GM19455 (cell line): ENCODE measurements at regions not wholly inside any gene's neighbourhood (a gene's known extent, or its start where the extent isn't known, plus 50 kb on each side); places are given as distances from the start of the nearest gene placed in this dataset.

Source experiments
- ATAC-seq: cut with Tn5 transposase; IDR thresholded peaks from one replicate; pipeline ENCODE4 v1.9.1; 2021; ENCODE audit not compliant: unreplicated experiment

GRCh38 chr11:131295986-131296385 is 74.4 kb upstream of the NTM start:
- ATAC-seq, result no peak

- ATAC-seq, result no peak
These were observed 73.0 kb upstream of the NTM start for GRCh38 chr11:131297441-131297840.

- no peak for ATAC-seq
These were observed 70.6 kb upstream of the NTM start for GRCh38 chr11:131299598-131300438.

- ATAC-seq, result no peak
These were observed 70.0 kb upstream of the NTM start for GRCh38 chr11:131300439-131300717.

- ATAC-seq, result no peak
These were observed 69.1 kb upstream of the NTM start for GRCh38 chr11:131301306-131301705.

- no peak for ATAC-seq
These were observed 67.6 kb upstream of the NTM start for GRCh38 chr11:131302836-131303235.

GRCh38 chr11:131303611-131304119 is 66.8 kb upstream of the NTM start:
- no peak for ATAC-seq

- ATAC-seq, result no peak
These were observed 65.4 kb upstream of the NTM start for GRCh38 chr11:131305005-131305404.

- ATAC-seq, result no peak
These were observed 62.9 kb upstream of the NTM start for GRCh38 chr11:131307506-131307905.

GRCh38 chr11:131309776-131310175 is 60.6 kb upstream of the NTM start:
- no peak for ATAC-seq

- no peak for ATAC-seq
These were observed 58.5 kb upstream of the NTM start for GRCh38 chr11:131311776-131312514.
